Left hindlimb (tissue), 1 donor: ENCODE measurements at regions not wholly inside any gene's neighbourhood (a gene's known extent, or its start where the extent isn't known, plus 50 kb on each side); places are given as distances from the start of the nearest gene placed in this dataset.
A peak's percentile ranks its signal among the peaks of the same experiment; 100 is the strongest.

Experiments
- DNase-seq: peaks from one replicate; pipeline ENCODE4 v3.0.0-alpha.2; 2018

- DNase-seq = no peak
These were observed 601.8 kb upstream of the ID2 start for GRCh38 chr2:8080063-8080462.

- DNase-seq = no peak
These were observed 600.7 kb upstream of the ID2 start for GRCh38 chr2:8081130-8081529.

DNA sequence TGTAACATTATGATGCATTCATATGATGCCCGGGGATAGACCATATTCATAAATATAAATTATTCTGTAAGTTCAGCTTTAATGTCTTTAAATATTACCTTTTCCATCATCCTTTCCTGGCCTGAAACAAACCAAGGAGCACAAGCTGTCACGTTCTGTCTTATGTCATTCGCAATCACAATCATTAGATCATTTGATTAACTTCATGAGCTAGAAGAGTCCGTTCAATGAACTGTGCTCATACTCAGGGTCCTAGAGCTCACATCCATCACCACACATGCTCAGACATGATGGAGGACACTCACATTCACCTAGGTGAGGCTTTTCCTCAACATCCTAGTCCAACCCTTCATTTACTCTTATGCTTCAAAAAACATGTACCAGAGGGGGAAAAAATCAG lies 599.0 kb upstream of the ID2 start:
- DNase-seq = no peak

DNA sequence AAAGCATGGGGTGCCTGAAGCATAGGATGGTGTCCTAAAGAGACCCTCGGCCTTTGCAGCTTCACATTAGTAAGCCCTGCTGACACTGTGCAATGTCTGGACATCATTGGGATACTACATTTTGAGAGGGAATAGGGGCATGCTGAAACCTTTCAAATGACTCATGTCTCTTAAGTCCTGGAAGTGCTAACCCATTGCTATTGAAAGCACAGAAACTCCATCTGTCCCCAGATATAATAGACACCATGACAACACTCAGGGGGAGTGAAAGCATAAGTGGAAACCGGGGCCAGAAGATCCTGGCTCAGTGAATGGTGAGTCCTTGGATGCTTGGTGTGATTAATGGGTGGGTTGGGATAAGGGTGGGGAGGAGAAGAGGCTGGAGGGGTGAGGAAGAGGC lies 595.5 kb upstream of the ID2 start:
- DNase-seq = no peak

DNA sequence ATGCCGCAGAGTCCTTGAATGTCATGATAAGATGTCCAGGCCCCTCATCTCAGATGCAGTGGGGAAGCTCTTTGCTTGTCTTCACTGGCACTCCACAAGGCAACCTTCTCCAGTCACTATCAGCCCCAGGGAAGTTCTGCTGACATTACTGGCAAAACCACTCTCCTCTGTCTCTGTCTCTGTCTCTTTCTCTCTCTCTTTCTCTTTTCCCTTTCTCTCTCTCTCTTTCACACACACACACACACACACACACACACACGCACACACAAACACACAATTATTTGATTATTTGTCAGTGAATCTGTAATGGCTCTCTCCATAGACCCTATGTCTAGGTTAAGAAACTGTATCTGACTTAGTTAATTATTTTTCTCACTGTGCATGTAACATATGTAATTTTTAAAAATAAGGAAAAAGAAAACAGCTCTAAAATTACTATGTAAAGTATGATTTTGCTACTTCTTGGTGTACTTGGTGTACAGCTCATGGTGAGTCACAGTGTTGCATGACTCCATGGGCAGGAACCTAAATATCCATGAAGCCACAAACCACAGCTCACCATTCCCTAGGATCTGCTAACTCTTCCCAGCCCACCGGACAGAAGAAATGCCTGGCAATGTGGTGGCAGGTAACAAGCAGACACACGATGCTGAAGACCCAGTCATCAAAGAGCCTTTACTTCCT lies 594.9 kb upstream of the ID2 start:
- DNase-seq = no peak

GRCh38 chr2:8087480-8087840 lies 594.4 kb upstream of the ID2 start:
- DNase-seq = no peak

DNA sequence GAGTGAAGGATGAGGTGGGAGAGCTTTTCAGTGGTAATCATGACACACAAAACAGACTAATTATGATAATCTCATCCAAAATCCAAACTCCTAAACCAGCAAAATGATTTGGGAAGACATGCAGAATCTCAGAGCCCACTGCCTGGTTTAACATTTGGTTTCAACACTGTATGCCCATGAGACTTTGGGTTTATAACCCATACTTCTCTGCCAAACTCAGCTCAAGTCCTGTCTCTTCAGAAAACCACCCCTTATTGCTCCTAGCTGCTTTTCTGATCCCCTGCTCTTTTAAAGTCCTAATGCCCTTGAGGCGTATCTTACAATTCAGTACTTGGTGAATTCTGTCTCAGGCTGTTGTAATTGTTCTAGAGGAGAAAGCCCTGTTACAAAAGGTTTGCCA lies 593.0 kb upstream of the ID2 start:
- no peak for DNase-seq

DNA sequence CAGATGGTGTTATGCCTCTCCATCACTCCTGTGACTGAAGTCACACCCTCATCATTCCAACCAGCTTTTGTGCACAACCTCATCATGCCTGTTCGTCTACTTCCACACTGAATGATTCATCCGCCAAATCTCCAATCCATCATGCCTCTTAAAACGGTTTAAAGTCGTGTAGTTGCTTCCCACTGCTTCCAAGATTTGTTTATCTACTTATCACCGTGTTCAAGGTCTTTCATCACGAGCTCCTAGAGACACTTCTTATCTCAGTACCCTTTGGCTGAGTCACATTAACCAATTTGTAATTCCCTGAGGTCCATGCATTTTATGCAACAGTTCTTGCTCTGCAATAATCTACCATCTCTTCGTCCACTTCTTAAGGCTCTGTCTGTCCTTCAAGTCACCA lies 592.3 kb upstream of the ID2 start:
- DNase-seq = no peak

GRCh38 chr2:8090748-8091700 lies 590.8 kb upstream of the ID2 start:
- DNase-seq = peak; percentile 47

GRCh38 chr2:8094526-8094925 lies 587.3 kb upstream of the ID2 start:
- DNase-seq = no peak

GRCh38 chr2:8095978-8096377 lies 585.9 kb upstream of the ID2 start:
- no peak for DNase-seq

DNA sequence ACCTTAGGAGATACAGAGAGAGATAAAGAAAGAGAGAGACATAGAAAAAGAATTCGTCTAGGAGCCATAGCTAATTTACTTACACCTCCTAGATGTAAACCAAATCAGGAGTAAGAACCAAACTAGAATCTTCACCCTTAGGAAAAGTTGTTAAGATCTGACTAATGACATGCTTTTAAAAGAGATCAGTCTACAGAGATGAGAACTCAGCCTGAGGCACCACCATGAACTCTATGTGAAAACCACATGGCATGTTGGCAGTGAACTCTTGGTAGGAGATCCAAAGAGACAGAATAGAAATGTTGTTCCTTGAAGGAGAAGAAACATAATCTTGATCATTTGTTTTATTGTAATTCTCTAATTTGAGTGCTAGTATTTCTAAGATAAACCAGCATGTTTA lies 585.4 kb upstream of the ID2 start:
- no peak for DNase-seq

GRCh38 chr2:8098476-8099266 lies 583.2 kb upstream of the ID2 start:
- no peak for DNase-seq

DNA sequence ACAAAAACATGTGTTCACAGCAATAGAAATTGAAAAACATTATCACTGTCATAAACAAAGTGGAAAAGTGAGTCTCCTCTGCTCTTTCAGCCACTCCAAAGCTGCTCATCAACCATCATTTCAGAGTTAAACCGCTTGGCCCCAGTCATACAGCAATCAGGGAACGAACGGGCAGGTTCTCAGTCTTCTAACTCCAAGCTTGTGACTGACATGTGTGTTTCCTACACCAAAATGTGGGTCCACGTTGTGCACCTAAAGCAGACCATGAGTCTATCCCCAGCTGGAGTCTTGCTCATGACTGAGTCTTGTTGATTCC lies 582.6 kb upstream of the ID2 start:
- DNase-seq = no peak

DNA sequence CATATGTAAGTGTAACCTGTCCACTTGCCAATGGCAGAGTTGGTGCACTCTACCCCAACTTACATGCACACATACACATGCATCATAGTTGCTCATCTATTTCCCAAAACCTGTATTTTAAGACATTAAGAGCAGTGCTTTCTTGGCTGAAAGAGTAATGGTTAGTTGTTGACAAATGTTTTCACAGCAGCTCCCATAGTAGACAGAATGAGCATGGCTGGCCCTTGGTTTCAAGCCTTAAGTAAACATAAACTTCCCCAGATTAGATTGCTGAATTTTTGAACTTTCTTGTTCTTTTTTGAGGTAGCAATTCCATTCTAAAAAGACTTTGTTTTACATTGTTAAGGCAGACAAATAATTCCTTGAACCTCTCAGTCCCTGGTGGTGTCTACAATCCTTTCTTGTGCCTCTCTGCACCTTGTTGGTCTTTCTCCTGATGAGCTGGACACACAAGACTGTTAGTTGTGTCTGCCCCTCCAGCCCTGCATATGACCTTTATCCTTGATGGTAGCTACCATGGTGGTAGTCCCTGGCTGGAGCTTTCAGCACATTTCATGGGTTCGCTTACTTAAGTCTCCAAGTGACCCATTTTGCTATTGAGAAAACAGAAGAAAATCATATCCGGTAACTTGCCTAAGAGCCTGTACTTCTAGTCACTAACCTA lies 580.1 kb upstream of the ID2 start:
- DNase-seq = no peak

DNA sequence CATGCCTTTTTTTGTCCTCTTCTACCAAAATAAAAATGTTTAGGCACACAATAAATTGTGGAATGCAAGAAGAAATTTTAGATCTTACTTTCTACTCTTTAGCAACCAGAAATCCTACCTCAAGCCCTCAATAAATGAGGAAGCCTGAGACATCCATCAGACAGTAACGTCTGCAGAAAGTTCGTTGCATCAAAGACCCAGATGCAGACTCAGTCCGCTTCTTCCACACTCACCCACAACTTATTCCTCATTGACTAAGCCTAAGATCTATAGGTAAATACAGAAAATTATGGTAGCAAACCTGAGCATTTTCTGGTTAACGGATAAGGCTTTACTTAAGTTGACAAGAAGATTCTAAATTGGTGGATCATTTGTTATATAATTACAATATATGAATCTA lies 579.4 kb upstream of the ID2 start:
- no peak for DNase-seq

DNA sequence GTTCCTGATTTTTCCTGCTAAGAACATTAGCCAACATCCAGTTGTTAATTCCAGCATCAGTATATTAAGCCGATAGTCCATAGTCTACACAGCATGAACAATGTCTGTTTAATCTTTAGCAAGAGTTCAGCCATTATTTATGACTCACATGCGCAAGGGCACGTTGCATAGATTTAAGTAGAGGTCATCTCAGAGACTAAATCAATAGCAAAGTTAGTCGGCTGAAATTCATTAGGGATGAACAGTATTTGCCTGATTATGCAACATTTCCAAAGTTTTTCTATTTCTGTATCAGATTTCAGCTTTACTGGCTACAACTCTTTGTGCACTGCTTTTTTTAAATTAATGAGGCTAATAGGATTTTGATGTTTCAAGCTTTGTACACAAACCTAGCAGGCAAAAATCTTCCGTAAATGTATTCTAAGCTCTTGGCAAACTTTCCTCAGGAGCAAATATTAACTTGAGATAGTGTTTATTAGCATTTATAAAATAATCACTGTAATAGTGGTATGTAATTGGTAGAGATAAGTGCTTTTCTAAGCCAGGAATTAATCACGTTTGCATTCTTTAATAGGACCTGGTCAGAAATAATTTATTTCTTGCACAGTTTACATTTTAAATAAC lies 578.7 kb upstream of the ID2 start:
- DNase-seq = no peak

- DNase-seq = no peak
These were observed 574.7 kb upstream of the ID2 start for GRCh38 chr2:8107150-8107549.

GRCh38 chr2:8107621-8108378 lies 574.1 kb upstream of the ID2 start:
- no peak for DNase-seq

- DNase-seq = no peak
These were observed 571.1 kb upstream of the ID2 start for GRCh38 chr2:8110716-8111115.

DNA sequence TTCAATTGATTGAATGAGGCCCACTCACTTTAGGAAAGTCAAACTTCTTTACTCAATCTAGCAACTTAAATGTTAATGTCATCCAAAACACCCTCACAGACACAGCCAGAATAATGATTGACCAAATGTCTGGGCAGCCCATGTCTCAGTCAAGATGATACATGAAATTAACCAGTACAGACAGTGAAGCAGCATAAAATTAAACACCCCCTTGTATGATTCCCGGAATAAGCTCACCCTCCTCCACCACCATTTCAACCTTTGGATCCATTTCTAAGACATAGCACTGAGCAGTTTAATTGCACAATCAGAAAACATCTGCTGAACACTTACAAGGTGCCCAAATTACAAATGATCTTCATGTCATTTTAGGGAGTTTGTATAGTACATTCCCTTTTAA lies 570.7 kb upstream of the ID2 start:
- no peak for DNase-seq

GRCh38 chr2:8115456-8115855 lies 566.4 kb upstream of the ID2 start:
- no peak for DNase-seq
